NCI-H1694 treated with DMSO at 0.1 percent for 48 hours (cell line): ENCODE measurements at regions not wholly inside any gene's neighbourhood (a gene's known extent, or its start where the extent isn't known, plus 50 kb on each side); places are given as distances from the start of the nearest gene placed in this dataset.

ENCODE experiments used
- DNase-seq: peaks from one replicate; lab custom pipeline; 2025; lab: John Stamatoyannopoulos, UW

DNA sequence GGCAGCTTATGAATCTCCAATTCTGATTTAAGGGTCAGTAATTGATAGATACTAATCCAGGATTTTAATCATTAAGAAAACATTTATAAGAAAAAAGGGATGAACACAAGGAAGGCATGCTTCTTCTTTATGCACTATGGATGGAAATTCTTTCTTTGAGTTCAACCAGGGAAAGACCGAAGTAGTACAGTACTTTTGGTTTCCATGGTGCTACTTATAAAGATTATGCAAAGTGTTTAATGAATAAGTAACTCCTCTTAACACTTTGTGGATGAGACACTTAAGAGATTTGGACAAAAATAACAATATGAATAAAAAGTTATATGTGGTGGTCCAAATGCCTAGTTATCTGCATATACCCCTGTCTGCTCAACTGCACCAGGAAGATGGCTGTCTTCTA is 666.5 kb upstream of the FANCL start:
- no peak for DNase-seq

DNA sequence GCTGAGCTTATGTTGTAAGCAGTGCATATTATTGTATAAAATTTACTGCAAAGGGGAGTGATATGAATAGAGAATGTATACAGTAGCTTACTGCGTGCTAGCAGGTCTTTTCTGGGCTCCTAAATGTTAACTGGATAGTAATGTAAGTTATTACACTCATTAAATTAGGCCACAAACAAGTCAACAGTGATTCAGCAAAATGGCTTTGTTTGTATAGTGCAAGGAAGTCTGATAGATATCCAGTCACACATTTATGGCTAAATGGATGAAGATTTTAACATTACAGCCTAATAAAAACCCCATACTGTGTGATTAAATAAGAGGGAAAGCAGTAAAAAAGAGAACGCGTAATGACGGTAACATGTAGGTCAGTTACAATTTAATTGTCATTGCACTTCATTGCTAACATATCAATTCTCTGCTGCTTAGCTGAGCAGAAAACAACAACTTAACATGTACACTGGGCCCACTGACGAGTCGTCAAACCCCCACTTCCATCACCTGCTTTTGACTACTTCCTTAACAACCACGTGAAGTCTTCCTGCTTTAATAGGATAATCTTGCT is 665.0 kb upstream of the FANCL start:
- DNase-seq, result no peak

GRCh38 chr2:58904095-58904494 is 663.0 kb upstream of the FANCL start:
- no peak for DNase-seq

DNA sequence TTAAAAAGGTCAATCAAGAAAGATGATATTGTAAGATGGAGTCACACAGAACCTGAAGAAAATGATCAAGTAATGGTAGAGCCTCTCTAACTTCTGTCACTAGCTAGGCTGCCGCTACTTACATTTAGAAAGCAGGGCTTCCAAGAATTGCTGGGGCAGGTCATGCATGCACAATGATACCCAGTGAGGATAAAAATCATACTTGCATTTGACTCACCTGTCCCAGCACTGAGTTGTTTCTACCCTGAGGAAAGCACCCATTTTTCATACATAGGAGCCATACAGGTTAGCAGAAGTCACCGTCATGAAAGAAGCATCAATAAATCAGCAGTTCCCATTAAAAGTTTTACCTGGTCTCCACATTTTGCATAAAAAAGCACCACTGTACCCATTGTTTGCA is 662.3 kb upstream of the FANCL start:
- no peak for DNase-seq

DNA sequence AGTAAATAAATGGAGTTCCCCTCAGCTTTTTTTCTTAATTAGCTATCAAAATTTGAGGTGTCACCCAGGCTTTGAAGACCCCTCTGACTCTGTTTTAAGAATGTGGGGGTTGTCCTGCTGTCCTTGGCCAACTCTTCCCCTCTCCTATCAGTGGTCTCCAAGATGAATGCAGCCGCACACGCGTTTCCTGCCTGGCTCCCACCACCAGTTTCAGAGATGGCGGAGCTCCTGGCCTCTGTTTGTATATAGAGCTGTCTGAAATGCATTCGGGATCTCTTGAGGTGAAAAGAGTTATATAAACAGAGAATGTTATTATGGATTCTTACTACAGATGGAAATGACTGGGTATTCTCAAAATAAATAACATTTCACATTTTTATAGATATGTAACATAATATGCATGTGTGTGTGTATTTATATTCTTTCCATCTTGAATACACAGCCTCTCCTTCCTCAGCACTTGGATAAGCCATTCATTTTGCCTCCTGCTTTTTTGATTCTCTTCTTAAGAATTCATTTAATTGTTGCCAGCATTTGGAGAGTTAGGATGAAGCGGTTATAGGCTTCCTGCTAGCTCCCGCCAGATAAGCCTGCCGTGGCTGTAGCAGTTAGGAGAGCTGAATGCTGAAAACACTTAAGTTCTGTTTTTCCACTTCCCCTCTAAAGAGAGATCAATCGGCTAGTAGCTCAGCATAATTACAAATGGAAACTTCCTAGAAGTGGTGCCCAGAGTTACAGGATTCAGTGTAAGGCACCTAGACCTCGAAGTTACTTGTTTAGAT is 659.3 kb upstream of the FANCL start:
- no peak for DNase-seq

- DNase-seq, result no peak
These were observed 658.6 kb upstream of the FANCL start for GRCh38 chr2:58899692-58900091.

DNA sequence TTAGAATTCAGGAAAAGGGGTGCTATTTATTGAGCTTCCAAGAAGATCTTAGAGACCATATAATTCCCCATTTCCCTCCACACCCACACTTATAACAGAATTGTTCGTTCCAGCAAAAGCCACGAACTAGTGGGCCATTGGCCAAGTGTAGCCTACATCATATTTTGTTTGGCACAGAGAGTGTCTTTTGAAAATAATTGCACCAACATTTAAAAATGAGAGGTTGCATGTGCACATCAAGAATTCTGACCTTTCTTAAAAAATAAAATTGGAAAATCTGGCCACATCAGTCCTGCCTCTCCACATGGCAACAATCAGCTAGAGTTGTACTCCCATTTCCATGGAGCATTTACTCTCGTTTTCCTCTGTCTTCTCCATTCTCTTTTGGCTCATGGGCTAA is 655.5 kb upstream of the FANCL start:
- peak; percentile 7 for DNase-seq

- peak; percentile 76 for DNase-seq
These were observed 654.7 kb upstream of the FANCL start for GRCh38 chr2:58895857-58896256.

- peak; percentile 84 for DNase-seq
These were observed 652.7 kb upstream of the FANCL start for GRCh38 chr2:58893656-58894351.

GRCh38 chr2:58891828-58892377 is 650.8 kb upstream of the FANCL start:
- no peak for DNase-seq

DNA sequence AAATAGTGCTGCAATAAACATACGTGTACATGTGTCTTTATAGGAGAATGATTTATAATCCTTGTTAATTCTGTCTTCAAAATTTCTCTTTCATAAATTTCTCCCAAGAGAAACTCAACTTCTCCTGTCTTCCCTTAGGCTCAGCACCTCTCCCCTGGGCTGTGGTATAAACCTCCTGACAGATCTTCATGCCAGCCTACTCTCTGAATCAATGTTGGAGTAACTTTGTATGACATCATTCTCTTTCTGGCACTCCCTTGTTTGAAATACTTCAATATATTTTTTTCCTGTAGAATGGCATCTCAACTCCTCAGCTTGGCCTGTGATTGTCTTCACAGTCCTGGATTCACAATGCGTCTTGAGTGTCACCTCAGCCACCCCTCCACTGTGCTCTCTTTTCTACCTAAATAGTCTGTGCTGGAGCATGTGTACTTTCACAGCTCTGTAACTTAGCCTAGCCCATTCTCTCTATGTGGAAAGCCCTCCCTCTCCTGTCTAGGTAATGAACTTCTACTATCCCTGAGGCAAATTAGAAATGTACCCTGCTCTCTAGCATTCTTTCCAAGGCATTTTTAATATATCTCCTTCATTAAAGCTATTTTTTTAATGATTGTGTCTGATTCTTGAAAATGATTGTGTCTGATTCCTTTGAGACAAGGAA is 649.9 kb upstream of the FANCL start:
- no peak for DNase-seq

DNA sequence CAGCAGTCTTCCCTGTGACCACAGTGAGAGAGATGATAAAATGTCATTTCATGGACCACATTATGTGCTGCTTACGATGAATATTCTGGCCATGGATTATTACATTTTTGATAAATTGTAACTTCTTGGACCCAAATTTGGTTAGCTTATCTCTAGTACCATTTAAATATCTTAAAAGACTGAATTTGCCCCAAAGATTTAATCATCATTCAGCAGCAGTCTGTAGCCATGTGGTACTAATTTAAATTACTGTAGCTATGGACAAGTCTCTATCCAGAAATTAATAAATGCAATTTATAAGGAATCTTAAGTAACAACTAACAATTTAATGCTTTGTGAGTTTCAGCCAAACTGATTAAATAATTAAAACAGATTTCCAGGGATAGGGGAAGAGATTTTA is 644.9 kb upstream of the FANCL start:
- DNase-seq, result no peak

- DNase-seq, result no peak
These were observed 638.7 kb upstream of the FANCL start for GRCh38 chr2:58879834-58880233.

DNA sequence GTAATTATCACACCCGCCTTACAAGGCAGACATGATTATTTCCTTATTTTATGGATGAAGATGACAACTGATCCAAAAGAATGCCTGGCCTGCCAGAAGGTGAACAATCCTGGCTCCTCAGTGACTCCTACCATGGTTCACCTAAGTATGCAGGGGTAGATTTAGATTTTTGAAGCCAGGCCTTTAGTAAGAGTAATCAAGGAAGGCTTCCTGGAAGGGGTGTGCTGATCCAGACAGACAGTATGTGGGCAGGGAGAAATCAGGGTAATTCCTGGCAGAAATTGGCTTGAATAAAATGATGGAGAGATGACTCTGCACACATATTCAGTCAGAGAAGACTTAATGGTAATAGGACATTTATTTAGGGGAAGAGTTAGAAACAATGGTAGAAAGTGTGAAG is 637.7 kb upstream of the FANCL start:
- no peak for DNase-seq

DNA sequence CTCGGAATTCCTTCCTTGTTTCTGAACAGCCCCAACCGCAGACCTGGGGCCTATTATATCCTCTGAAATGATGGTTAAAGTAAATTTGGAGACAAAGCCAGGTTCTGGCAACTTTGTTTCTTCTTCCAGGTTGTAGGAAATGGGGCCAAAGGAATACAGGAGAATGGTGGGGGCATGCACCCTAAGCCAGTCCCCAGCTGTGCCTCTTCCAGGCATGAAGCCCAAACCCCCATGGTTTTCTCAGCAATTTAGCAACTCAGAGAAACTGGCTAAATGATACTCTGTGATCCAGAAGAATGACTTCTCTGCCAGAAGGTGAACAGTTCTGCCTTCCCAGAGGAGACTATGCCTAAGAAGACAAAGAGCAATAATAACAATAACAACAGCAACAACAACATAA is 635.0 kb upstream of the FANCL start:
- no peak for DNase-seq

- no peak for DNase-seq
These were observed 634.3 kb upstream of the FANCL start for GRCh38 chr2:58875436-58875835.

DNA sequence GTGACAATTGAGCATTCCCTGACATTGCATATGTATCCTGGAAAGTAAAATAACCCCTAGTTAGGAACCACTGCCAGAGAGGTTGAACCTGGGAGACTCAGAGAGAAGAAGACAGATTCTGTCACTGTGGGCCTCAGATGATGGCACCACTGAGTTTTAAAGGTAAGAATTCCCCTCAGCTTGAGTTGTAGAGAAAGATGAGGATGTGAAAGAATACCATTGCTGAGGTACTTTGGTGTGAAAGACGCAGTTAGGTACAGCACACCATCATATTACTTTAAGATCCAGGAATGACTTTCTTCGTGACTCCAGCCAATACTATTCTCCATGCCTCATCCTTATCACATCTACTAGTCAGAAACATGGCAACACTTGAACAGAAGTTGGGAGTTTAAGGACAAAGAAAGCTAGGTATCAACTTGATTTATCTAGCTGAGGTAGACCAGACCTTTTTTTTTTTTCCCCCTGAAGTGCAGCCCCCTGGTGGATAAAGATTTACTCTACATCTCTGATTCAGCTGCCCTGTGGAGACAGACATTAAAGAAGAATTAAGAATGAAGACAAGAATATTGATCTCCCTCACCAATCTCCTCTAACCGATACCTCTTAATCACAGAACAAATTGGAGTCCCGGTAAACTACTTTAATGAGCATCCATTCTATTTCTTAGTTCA is 630.5 kb upstream of the FANCL start:
- DNase-seq, result no peak

DNA sequence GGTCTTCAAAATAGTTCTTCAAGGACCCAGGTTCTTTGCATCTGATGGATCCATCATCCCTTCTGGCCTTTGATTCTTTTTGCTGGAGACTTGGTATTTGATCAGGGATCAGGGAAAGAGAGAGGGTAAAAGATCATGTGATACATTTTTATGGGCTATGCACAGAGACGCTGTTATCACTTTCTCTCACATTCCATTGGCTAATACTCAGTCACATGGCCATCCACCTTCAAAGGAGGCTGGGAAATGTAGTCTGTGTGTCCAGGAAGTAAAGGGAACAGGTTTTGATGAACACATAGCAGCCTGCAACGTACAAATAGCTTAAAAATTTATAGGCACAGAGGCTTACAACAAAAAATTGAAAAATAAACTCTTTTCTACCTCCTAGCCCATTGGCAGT is 629.6 kb upstream of the FANCL start:
- DNase-seq, result no peak

- no peak for DNase-seq
These were observed 625.8 kb upstream of the FANCL start for GRCh38 chr2:58866946-58867345.

GRCh38 chr2:58866527-58866926 is 625.4 kb upstream of the FANCL start:
- DNase-seq, result no peak

- no peak for DNase-seq
These were observed 624.9 kb upstream of the FANCL start for GRCh38 chr2:58866040-58866439.

DNA sequence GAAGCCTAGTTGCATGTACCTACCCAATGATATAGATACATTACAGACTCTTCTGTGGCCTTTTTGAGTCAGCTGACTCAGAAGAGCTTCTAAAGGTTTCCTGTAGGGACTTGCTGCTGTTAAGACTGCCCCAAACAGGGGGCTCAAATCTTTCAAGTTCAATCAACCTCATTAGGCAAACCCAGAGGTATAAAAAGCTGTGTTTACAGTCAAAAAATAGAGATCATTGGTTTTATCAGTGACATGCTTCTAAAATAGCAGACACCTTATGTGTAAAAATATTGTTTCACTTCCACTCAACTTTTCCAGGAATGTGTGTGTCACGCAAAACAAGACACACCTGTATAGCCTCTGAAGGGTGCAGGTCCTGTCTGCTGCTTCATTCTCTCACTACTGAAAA is 624.3 kb upstream of the FANCL start:
- no peak for DNase-seq
